ENCODE measurements at regions not wholly inside any gene's neighbourhood (a gene's known extent, or its start where the extent isn't known, plus 50 kb on each side); places are given as distances from the start of the nearest gene placed in this dataset.

- TF ChIP-seq CTCF (IDR thresholded peaks at IDR 0.05; ENCODE audit: extremely low read depth, insufficient read depth, missing control alignments) = no peak
- in situ Hi-C loops (cut with MboI; ENCODE audit: low pct_unique_long_range_greater_than_20kb, low sequenced_read_pairs, unreplicated experiment) = no loop called here
- DNase-seq (ENCODE audit: low spot score) = no peak
Observed at GRCh38 chr2:45305599-45305998, 296.3 kb upstream of the SIX2 start.

- no peak for DNase-seq (ENCODE audit: low spot score)
- TF ChIP-seq CTCF (IDR thresholded peaks at IDR 0.05; ENCODE audit: extremely low read depth, insufficient read depth, missing control alignments) = no peak
- in situ Hi-C loops (cut with MboI; ENCODE audit: low pct_unique_long_range_greater_than_20kb, low sequenced_read_pairs, unreplicated experiment) = no loop called here
Observed at GRCh38 chr2:45303417-45304202, 294.4 kb upstream of the SIX2 start.

- in situ Hi-C loops (cut with MboI; ENCODE audit: low pct_unique_long_range_greater_than_20kb, low sequenced_read_pairs, unreplicated experiment) = no loop called here
- no peak for DNase-seq (ENCODE audit: low spot score)
- TF ChIP-seq CTCF (IDR thresholded peaks at IDR 0.05; ENCODE audit: extremely low read depth, insufficient read depth, missing control alignments) = no peak
Observed at GRCh38 chr2:45301307-45302277, 292.3 kb upstream of the SIX2 start.

GRCh38 chr2:45300026-45300750, 290.9 kb upstream of the SIX2 start:
- no peak for TF ChIP-seq CTCF (IDR thresholded peaks at IDR 0.05; ENCODE audit: extremely low read depth, insufficient read depth, missing control alignments)
- in situ Hi-C loops (cut with MboI; ENCODE audit: low pct_unique_long_range_greater_than_20kb, low sequenced_read_pairs, unreplicated experiment) = no loop called here
- no peak for DNase-seq (ENCODE audit: low spot score)

- in situ Hi-C loops (cut with MboI; ENCODE audit: low pct_unique_long_range_greater_than_20kb, low sequenced_read_pairs, unreplicated experiment) = no loop called here
- DNase-seq (ENCODE audit: low spot score) = no peak
Observed at GRCh38 chr2:45299361-45299760, 290.1 kb upstream of the SIX2 start.

More at GRCh38 chr2:45299361-45299760, 290.1 kb upstream of the SIX2 start:
- no peak for TF ChIP-seq CTCF (IDR thresholded peaks at IDR 0.05; ENCODE audit: extremely low read depth, insufficient read depth, missing control alignments)
